ENCODE measurements at regions not wholly inside any gene's neighbourhood (a gene's known extent, or its start where the extent isn't known, plus 50 kb on each side); places are given as distances from the start of the nearest gene placed in this dataset.

DNA sequence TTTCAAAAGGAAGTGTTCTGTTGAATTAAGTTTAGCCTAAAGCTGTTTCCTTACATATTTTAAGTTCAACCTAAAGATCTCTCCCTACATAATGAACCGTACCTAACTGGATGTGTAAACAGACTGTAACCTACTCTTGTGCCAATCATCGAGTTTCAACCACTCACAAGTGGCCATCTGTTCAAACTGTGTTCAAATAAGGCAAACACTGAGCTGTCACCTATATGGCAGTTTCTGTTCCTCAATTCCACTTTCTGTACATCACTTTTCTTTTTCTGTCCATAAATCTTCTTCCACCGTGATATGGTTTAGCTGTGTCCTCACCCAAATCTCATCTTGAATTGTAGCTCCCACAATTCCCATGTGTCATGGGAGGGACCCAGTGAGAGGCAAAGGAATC lies 428.6 kb downstream of the HACE1 start:
- H3F3A ChIP-seq (replicated peaks; ENCODE audit: insufficient read depth): no peaks in the 10 kb centered on the region
- H3K79me2 ChIP-seq (ENCODE audit: insufficient read depth): no peaks in the 10 kb centered on the region
- H3K9me2 ChIP-seq: no peaks in the 10 kb centered on the region
- no peak overlapping the region for H3K4me3 ChIP-seq (ENCODE audit: low read depth in 2 of 2, low read length in 1 of 2)
- no peaks in the 10 kb centered on the region for H3K27me3 ChIP-seq (ENCODE audit: insufficient read depth)
- H3K4me2 ChIP-seq: no peak overlapping the region
- CTCF ChIA-PET: no interaction called here
- H3K9me3 ChIP-seq: no peaks in the 10 kb centered on the region
- H4K20me1 ChIP-seq (ENCODE audit: insufficient read depth): no peaks in the 10 kb centered on the region
- H2AFZ ChIP-seq (ENCODE audit: low read depth): no peak overlapping the region
- H3K27ac ChIP-seq (ENCODE audit: low read depth in 2 of 2, low read length in 1 of 2): no peak overlapping the region
- TF ChIP-seq MXI1 (IDR thresholded peaks at IDR 0.05; ENCODE audit: low read depth, low read length): no peak
- no peak for TF ChIP-seq NRF1 (IDR thresholded peaks at IDR 0.05; ENCODE audit: low read depth, low read length)
- TF ChIP-seq, protein P1, sequence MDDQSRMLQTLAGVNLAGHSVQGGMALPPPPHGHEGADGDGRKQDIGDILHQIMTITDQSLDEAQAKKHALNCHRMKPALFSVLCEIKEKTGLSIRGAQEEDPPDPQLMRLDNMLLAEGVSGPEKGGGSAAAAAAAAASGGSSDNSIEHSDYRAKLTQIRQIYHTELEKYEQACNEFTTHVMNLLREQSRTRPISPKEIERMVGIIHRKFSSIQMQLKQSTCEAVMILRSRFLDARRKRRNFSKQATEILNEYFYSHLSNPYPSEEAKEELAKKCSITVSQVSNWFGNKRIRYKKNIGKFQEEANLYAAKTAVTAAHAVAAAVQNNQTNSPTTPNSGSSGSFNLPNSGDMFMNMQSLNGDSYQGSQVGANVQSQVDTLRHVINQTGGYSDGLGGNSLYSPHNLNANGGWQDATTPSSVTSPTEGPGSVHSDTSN (IDR thresholded peaks at IDR 0.05): no peak
- no peak for TF ChIP-seq TAF1 (IDR thresholded peaks at IDR 0.05; ENCODE audit: borderline replicate concordance, low read depth, low read length)
- TF ChIP-seq, protein P2, sequence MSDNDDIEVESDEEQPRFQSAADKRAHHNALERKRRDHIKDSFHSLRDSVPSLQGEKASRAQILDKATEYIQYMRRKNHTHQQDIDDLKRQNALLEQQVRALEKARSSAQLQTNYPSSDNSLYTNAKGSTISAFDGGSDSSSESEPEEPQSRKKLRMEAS (IDR thresholded peaks at IDR 0.05; ENCODE audit: low read depth): no peak
- TF ChIP-seq FOXM1 (IDR thresholded peaks at IDR 0.05; ENCODE audit: low read depth): no peak
- no peak for TF ChIP-seq TEAD4 (IDR thresholded peaks at IDR 0.05; ENCODE audit: borderline replicate concordance, insufficient read depth)
- TF ChIP-seq, protein P3, sequence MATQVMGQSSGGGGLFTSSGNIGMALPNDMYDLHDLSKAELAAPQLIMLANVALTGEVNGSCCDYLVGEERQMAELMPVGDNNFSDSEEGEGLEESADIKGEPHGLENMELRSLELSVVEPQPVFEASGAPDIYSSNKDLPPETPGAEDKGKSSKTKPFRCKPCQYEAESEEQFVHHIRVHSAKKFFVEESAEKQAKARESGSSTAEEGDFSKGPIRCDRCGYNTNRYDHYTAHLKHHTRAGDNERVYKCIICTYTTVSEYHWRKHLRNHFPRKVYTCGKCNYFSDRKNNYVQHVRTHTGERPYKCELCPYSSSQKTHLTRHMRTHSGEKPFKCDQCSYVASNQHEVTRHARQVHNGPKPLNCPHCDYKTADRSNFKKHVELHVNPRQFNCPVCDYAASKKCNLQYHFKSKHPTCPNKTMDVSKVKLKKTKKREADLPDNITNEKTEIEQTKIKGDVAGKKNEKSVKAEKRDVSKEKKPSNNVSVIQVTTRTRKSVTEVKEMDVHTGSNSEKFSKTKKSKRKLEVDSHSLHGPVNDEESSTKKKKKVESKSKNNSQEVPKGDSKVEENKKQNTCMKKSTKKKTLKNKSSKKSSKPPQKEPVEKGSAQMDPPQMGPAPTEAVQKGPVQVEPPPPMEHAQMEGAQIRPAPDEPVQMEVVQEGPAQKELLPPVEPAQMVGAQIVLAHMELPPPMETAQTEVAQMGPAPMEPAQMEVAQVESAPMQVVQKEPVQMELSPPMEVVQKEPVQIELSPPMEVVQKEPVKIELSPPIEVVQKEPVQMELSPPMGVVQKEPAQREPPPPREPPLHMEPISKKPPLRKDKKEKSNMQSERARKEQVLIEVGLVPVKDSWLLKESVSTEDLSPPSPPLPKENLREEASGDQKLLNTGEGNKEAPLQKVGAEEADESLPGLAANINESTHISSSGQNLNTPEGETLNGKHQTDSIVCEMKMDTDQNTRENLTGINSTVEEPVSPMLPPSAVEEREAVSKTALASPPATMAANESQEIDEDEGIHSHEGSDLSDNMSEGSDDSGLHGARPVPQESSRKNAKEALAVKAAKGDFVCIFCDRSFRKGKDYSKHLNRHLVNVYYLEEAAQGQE (IDR thresholded peaks at IDR 0.05; ENCODE audit: low read depth, low read length): no peak
- TF ChIP-seq EP300 (IDR thresholded peaks at IDR 0.05; ENCODE audit: borderline replicate concordance in 1 of 2, low read depth in 1 of 2, low read length in 1 of 2): no peak
- TF ChIP-seq, protein P4, sequence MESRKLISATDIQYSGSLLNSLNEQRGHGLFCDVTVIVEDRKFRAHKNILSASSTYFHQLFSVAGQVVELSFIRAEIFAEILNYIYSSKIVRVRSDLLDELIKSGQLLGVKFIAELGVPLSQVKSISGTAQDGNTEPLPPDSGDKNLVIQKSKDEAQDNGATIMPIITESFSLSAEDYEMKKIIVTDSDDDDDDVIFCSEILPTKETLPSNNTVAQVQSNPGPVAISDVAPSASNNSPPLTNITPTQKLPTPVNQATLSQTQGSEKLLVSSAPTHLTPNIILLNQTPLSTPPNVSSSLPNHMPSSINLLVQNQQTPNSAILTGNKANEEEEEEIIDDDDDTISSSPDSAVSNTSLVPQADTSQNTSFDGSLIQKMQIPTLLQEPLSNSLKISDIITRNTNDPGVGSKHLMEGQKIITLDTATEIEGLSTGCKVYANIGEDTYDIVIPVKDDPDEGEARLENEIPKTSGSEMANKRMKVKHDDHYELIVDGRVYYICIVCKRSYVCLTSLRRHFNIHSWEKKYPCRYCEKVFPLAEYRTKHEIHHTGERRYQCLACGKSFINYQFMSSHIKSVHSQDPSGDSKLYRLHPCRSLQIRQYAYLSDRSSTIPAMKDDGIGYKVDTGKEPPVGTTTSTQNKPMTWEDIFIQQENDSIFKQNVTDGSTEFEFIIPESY (IDR thresholded peaks at IDR 0.05; ENCODE audit: borderline replicate concordance, low read depth): no peak
- no peak for DNase-seq
- POLR2A ChIA-PET: no interaction called here
- no peak overlapping the region for H3K9ac ChIP-seq
- WGBS (ENCODE audit: low lambda C conversion rate): 46% methylated on average over 3 of the region's 3 CpGs
- H3K36me3 ChIP-seq (replicated peaks in 1 of 2; ENCODE audit: control insufficient read depth in 1 of 2, insufficient read depth in 2 of 2, low read length in 1 of 2): no peaks in the 10 kb centered on the region
- no peaks in the 10 kb centered on the region for H3K4me1 ChIP-seq (ENCODE audit: control insufficient read depth in 1 of 2, insufficient read depth in 2 of 2, low read depth in 1 of 2, low read length in 1 of 2)

DNA sequence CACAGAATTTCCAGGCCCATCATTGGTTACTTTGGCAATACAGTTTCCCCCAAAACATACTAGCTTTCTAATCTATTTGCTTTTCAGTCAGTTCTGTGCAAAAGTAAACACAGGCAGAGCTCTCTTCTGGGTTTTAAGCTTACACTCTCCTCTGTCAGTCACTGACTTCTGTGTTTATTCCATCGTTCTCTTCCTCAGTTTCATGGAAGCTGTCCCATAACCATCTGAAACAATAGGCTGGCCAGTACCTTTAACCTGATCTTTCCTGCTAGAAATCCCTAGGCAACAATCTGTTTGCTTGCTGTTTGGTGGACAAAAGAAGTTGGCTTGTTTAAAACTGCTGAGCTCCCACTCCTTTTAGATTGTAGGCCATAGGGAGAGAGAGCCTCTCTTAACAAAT lies 431.5 kb downstream of the HACE1 start:
- H3K4me3 ChIP-seq (ENCODE audit: low read depth in 2 of 2, low read length in 1 of 2): no peak overlapping the region
- ChIA-PET POLR2A (no interaction called here), CTCF (interaction anchor here (0.6 kb wide), 1 partner anchor 274 kb away, joined by 3 read pairs; no protein-coding TSS in a partner anchor)
- no peaks in the 10 kb centered on the region for H3K4me1 ChIP-seq (ENCODE audit: control insufficient read depth in 1 of 2, insufficient read depth in 2 of 2, low read depth in 1 of 2, low read length in 1 of 2)
- no peak for DNase-seq
- no peaks in the 10 kb centered on the region for H3K27me3 ChIP-seq (ENCODE audit: insufficient read depth)
- no peaks in the 10 kb centered on the region for H3F3A ChIP-seq (replicated peaks; ENCODE audit: insufficient read depth)
- no peaks in the 10 kb centered on the region for H3K9me2 ChIP-seq
- no peak overlapping the region for H3K4me2 ChIP-seq
- H2AFZ ChIP-seq (ENCODE audit: low read depth): no peak overlapping the region
- no peak overlapping the region for H3K9ac ChIP-seq
- no peaks in the 10 kb centered on the region for H3K36me3 ChIP-seq (replicated peaks in 1 of 2; ENCODE audit: control insufficient read depth in 1 of 2, insufficient read depth in 2 of 2, low read length in 1 of 2)
- H3K27ac ChIP-seq (ENCODE audit: low read depth in 2 of 2, low read length in 1 of 2): no peak overlapping the region
- no peaks in the 10 kb centered on the region for H3K9me3 ChIP-seq
- 24% methylated on average over 1 of the region's 1 CpG for WGBS (ENCODE audit: low lambda C conversion rate)
- no peaks in the 10 kb centered on the region for H3K79me2 ChIP-seq (ENCODE audit: insufficient read depth)
- no peaks in the 10 kb centered on the region for H4K20me1 ChIP-seq (ENCODE audit: insufficient read depth)
- no peak for TF ChIP-seq JUND (IDR thresholded peaks at IDR 0.05)
- TF ChIP-seq RXRA (IDR thresholded peaks at IDR 0.05; ENCODE audit: borderline replicate concordance, low read depth): no peak
- no peak for TF ChIP-seq MEF2A (IDR thresholded peaks at IDR 0.05; ENCODE audit: borderline replicate concordance, low read depth)
- no peak for TF ChIP-seq MXI1 (IDR thresholded peaks at IDR 0.05; ENCODE audit: low read depth, low read length)
- TF ChIP-seq GABPA (IDR thresholded peaks at IDR 0.05; ENCODE audit: low read depth): no peak
- TF ChIP-seq RFX5 (IDR thresholded peaks at IDR 0.05; ENCODE audit: low read length): no peak
- TF ChIP-seq, protein P3 (IDR thresholded peaks at IDR 0.05; ENCODE audit: low read depth, low read length): no peak
